ENCODE measurements at regions not wholly inside any gene's neighbourhood (a gene's known extent, or its start where the extent isn't known, plus 50 kb on each side); places are given as distances from the start of the nearest gene placed in this dataset.

GRCh38 chr16:52861614-52862022, 191.1 kb downstream of the CHD9NB start (continued):
- TF ChIP-seq HNF4G (IDR thresholded peaks at IDR 0.05; ENCODE audit: borderline replicate concordance, low read depth, low read length) (no peak), HNF4G (CRISPR knock-in tag; IDR thresholded peaks at IDR 0.05; ENCODE audit: borderline replicate concordance, low read depth) (no peak), ZHX2 (IDR thresholded peaks at IDR 0.05; ENCODE audit: low read depth) (no peak), ZHX2 (CRISPR knock-in tag; IDR thresholded peaks at IDR 0.05; ENCODE audit: borderline replicate concordance) (no peak), RXRB (CRISPR knock-in tag; IDR thresholded peaks at IDR 0.05; ENCODE audit: borderline replicate concordance) (peak; percentile 24; the same call in 1 of the 2 replicates), KAT8 (CRISPR knock-in tag; IDR thresholded peaks at IDR 0.05) (peak; percentile 19; the same call in 1 of the 2 replicates), ZMYM4 (CRISPR knock-in tag; IDR thresholded peaks at IDR 0.05) (peak; percentile 68), ZBTB1 (CRISPR knock-in tag; IDR thresholded peaks at IDR 0.05; ENCODE audit: borderline replicate concordance) (no peak), CEBPB (IDR thresholded peaks at IDR 0.05; ENCODE audit: borderline replicate concordance, low read depth, low read length) (no peak), RELA (CRISPR knock-in tag; IDR thresholded peaks at IDR 0.05) (no peak), FOXO4 (CRISPR knock-in tag; conservative IDR thresholded peaks at IDR 0.05) (no peak), SCMH1 (CRISPR knock-in tag; IDR thresholded peaks at IDR 0.05; ENCODE audit: borderline replicate concordance) (no peak), ASH2L (IDR thresholded peaks at IDR 0.05; ENCODE audit: insufficient read length, low read depth, low read length) (peak; percentile 38), POGK (CRISPR knock-in tag; conservative IDR thresholded peaks at IDR 0.05) (0 out of 2 replicates have a peak, but pooled peaks have one; percentile 39), ZBTB26 (CRISPR knock-in tag; IDR thresholded peaks at IDR 0.05; ENCODE audit: borderline replicate concordance) (no peak), NFKBIZ (CRISPR knock-in tag; IDR thresholded peaks at IDR 0.05) (no peak), ZNF788 (CRISPR knock-in tag; IDR thresholded peaks at IDR 0.05; ENCODE audit: borderline replicate concordance) (no peak), FOXJ3 (CRISPR knock-in tag; IDR thresholded peaks at IDR 0.05; ENCODE audit: borderline replicate concordance) (peak; percentile 56; the same call in 1 of the 2 replicates), CHD4 (IDR thresholded peaks at IDR 0.05; ENCODE audit: borderline replicate concordance, low read length) (no peak), POLR2AphosphoS5 (IDR thresholded peaks at IDR 0.05; ENCODE audit: low read depth, low read length) (no peak), ZNF775 (CRISPR knock-in tag; IDR thresholded peaks at IDR 0.05; ENCODE audit: borderline replicate concordance) (no peak)
